Daoy (cell line): ENCODE measurements at regions not wholly inside any gene's neighbourhood (a gene's known extent, or its start where the extent isn't known, plus 50 kb on each side); places are given as distances from the start of the nearest gene placed in this dataset.
A peak's percentile ranks its signal among the peaks of the same experiment; 100 is the strongest.

Experiments
- DNase-seq: peaks from one replicate; pipeline ENCODE4 v3.0.0-alpha.2; 2015; ENCODE audit warnings: low read depth

DNA sequence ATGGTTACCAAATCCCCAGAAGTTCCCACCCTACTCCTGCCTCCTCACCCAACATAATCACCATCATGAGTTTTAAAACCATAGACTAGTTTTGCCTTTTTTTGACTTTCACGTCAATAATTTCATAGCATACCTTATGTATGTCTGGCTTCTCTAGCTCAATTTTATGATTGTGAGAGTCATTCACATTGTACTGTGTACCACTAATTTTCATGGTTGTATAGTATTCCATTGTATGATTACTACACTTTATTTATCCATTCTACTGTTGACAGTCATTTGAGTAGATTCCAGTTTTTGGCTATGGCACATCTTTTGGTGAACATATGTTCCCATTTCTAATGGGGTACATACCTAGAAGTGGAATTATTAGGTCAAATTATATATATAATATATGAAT, 195.3 kb upstream of the TCF21 start:
- no peak for DNase-seq

DNA sequence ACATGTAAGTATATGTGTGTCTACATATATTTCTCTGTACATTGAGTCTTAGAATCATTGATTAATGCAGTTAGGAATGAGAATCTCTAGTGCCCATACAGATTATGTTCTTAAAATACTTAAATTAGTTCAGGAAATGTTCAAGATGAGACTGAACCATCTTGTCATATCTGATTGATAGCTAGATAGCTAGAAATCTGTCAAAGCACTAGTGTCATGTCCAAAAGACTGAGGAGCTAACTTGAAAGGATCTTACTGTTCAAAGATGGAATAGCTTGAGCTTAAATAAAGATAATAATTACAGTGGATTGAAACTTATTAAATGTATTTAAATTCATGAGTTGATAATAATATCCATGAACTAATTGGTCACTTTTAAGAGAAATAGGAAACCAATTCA, 191.7 kb upstream of the TCF21 start:
- no peak for DNase-seq

DNA sequence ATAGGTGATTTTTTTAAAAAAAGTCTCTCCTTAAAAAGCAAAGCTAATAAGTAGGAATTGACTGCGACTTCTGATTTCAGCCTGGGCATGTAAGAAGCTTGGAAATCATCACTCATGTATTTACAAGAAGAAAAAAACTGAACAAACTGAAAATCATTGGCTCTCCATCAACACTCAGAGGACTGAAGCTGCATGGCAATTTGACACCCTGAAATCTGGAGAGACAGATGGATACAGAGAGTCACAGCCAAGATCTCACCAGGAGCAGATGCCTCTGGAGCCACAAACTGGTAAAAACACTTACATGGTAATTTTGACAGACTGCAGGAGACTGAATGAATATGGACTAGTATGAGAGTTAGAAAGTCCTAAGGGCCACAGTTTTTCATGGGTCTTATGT, 191.2 kb upstream of the TCF21 start:
- no peak for DNase-seq

DNA sequence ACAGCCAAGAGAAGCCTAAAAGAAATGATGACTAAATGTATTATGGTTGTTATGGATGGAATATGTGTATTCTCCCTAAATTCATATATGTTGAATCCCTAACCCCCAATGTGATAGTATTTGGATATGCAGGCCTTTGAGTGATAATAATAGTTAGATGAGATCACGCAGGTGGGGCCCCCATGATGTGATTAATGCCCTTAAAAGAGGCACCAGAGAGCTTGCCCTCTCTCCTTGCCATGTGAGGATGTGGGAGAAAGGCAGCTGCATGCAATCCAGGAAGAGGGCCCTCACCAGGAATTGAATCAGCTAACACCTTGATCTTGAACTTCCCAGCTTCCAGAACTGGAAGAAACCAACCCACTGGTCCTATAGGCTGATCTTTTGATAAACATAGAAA, 190.6 kb upstream of the TCF21 start:
- no peak for DNase-seq

DNA sequence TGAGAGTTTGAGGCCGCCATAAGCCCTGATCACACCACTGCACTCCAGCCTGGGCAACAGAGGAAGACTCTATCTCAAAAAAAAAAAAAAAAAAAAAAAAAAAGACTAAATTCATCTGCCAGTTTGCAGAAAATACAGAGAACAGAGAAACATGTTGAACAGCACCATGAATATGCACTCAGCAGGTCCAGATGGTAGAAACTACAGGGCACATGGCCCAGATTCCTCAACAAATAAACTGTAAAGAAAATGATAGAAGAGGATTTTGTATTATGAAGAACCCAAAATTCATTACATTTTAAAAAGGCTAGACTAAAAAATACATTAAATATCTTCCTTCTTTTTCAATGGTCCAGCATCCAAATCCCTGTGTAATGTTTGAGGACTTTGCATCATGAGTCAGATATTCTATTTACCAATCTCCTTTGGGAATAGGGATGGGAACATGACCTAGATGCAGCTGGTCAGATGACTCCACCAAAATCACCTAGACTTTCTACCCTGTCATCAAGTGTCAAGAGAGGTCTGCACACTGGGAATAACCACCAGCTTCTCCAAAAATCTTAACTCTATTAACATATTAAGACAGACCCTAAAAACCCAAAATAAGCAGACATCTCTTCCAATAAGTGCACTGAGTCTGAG, 189.1 kb upstream of the TCF21 start:
- DNase-seq = no peak

DNA sequence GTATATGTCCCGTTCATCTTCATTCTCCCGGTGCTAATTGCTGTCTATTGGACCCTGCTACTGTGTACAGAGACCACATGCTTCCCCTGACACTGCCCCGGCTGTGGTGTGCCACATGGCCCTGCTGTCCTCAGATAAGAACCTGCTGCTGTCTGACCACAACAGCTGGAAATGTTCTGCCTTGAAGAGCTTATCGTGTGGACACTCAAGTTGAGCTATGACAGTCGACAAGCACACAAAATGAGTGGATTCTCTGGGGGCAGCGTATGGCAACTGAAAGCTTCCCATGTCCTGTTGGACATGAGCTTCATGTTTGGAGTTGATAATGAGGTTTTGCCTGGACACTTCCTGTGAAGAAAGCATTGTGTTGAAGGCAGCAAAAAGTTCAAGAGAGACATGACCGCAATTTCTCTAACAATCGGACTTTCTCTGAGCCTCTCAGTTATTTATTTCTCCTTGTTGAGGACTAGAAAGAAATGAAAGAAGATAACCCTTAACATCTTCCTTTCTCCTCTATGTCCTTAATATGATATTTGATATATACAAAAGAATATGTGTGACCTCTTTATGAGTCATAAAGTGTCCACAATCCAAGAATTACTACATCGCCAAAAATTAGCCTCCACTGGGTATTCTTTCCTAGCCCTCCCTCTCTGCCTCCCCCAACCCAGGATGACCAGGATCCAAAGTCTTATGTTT, 187.1 kb upstream of the TCF21 start:
- DNase-seq = no peak

DNA sequence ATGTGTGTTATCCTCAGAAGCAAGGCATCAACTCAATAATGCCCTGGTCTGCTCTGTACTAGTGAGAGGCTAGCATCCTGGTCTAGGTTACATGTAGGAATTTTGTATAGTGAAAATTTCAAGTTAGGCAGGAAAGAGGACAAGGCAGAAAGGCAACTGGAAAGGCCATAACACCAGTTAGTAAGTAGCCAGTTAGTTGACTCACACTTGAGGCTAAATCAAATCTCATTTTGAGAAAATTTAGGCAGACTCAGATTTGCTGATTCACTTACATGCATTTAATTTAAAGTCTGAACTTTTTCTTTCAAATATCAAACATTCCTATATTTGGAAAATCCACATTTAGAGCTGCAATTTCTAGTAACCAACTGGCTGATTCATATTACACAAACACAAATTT, 184.5 kb upstream of the TCF21 start:
- no peak for DNase-seq

DNA sequence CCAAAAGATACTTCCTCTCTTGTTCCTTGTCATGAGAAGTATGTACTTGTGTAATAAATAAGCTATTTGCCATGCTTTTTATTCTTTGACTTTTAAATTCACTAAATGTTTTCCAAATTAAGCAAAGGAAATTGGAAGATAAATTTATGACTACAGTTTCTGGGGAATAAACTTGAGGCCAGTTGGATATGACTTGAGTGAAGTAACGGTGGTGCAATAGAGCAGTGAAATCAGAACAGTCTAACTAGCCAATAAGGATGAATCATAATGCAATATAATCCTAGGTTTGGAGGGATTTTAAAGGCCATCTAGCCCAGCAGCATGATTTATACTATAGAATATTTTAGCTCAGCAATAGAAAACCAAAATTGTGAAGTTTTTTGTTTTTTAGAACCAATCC, 183.8 kb upstream of the TCF21 start:
- DNase-seq = peak; percentile 11

DNA sequence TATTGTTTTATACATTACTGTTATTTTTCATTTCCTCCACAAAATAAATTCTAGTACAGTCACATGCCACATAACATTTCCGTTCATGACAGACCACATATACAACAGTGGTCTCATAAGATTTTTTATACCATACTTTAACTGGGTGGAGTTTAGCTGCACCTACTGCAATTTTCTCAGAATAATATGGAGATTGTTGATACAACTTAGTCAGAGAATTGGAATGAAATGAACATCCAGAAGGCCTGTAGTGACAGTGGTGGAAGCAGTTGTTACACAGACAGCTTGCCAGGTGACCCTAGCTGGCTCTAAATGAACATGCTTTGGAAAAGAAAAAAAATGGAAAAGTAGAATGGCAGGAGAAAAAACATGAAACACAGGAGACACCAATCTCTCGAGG, 183.2 kb upstream of the TCF21 start:
- DNase-seq = peak; percentile 37

DNA sequence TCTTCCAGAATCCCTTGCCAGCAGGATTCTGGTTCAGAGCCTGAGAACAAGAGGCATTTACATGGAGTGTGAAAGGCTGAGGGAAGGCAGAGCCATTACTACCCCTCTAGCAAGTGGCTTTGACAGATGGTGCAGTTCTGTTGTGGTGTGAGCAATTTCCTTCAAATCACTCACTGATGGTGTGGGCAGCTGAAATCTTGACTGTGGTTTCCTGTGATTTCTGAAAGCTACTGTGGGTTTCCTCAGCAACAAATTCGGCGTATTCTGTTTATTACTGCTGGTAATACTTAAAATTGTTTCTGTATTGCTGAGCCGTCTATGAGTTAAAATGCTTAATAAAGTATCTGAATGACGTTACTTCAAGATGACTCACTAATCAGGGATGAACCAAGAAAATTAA, 181.5 kb upstream of the TCF21 start:
- DNase-seq = peak; percentile 86

DNA sequence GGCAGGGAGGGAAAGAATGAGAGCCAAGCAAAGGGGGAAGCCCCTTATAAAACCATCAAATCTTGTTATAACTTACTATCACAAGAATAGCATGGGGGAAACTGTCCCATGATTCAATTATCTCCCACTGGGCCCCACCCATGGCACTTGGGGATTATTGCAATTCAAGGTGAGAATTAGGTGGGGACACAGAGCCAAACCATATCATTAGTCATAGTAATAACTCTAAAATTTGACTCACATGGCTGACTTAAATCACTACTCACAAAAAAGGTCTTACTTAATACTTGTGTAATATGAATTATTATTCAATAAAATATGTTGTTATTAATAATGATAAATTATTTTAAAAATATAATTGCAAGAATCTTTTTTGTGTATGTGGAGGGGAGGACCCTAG, 178.1 kb upstream of the TCF21 start:
- no peak for DNase-seq

DNA sequence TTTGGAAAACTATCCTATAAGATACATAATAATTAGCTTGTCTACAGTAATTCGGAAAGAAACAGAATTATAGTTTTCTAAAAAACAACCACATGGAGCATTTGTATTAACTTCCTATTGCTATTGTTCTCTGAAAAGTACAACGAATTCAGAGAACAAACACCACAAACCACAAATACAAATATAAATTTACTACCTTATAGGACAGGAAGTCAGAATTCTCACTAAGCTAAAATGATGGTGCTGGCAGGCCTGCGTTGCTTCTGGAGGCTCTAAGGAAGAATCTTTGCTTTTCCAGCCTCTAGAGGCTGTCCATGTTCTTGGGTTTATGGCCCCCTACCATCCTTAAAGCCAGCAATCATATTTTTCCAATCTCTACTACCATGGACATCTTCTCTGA, 173.6 kb upstream of the TCF21 start:
- DNase-seq = no peak

DNA sequence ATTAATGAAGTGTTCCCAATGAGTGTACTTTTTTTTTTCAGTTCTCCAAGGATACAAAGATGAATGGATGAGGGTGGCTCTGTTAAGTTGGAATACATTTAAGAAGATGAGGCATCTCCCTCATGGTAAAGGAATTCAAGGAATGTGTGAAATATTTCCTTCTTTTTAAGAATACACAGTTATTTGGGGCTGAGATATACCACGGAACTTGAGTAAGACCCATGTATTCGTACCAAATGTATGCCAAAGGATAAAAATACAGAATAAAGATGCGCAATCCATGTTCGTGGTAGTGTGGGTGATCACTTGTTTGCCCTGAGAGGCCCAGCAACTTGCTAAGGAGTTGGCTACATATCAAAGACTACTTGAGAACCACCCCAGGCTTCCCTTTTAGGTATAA, 164.2 kb upstream of the TCF21 start:
- peak; percentile 6 for DNase-seq

DNA sequence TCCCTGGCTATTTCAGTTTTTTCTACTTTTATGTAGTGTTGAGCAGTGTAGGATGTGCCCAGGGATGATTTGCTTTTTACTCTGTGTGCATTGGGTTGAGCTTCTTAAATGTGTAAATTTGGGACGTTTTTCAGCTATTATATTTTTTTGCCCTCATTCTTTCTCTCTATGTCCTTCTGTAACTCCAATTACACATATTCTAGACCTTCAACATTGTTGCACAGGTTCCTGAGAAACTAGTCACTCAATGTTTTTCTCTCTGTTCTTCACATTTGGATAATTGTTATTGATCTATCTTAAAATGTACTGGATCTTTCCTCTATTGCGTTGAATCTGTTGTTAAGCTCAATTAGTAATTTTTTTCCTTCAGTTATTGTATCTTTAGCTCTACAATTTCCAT, 162.7 kb upstream of the TCF21 start:
- no peak for DNase-seq

DNA sequence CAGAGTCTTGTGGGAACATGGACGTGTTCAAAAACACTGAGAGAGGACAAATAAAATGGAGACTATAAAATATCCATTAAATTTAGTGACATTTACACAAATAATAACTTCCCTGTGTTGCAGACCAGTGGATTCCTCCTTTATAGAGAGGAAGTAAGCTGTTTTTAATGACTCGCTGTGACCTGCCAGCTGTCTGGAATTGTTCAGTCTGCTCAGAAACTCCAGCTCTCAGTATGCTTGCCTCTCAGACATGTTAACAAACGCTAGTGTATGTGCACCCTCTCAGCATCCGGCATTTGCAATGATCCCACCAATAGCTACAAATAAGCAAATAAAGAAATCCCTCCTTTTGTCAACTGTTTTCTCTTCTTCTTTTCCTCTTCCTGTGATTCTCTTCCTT, 158.0 kb upstream of the TCF21 start:
- no peak for DNase-seq

DNA sequence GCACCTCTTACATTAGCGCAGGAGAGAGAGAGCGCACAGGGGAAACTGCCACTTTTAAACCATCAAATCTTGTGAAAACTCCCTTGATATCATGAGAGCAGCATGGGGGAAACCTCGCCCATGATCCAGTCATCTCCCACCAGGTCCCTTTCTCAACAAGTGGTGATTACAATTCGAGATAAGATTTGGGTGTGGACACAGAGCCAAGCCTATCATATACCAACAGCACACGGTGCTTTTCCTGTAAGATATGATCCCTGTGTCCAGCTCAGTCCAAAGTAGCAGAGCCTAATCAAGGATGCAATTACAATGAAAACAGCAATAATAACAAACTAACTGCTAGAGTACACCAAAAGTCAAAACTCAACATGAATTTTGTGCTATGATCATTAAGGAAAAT, 148.7 kb upstream of the TCF21 start:
- DNase-seq = no peak

DNA sequence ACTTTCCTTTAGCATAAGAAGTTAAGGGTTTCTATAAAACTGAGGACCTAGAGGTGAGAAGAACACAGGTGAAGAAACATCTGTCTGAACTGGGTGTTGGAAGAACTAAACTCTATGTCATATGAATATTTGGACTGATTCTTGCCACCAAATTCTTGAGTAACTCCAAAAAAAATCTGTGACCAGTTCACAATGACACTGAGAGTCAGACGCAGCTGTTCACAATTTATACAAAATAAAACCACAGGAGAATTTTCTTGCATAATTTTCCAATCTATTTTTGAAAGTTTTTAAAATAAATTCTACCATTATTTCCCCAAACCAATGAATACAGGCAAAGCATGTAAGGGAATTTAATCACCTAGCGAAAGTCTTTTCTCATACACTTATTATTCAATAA, 148.1 kb upstream of the TCF21 start:
- DNase-seq = no peak

DNA sequence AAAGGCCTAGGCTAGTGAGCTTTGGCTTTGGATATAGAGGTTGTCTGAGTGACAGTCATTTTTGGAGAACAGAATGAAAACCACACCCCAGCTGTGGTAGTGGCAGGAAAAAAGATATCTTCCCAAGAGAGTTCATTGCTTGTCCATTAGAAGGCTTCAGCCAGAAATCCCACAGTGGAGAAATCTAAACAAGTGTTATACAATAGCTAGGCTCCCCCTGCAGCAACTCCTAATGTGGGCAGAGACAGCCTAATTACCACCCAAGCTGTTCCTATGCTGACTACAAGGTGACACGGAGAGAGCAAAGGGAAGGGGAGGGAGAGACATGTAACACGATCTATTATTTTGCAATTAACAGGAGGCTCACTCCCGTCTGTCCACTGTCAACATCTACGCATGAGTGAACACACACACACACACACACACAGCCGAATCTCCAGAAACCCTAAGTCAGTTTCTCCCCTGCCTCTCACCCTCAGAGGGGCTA, 147.5 kb upstream of the TCF21 start:
- peak; percentile 16 for DNase-seq

DNA sequence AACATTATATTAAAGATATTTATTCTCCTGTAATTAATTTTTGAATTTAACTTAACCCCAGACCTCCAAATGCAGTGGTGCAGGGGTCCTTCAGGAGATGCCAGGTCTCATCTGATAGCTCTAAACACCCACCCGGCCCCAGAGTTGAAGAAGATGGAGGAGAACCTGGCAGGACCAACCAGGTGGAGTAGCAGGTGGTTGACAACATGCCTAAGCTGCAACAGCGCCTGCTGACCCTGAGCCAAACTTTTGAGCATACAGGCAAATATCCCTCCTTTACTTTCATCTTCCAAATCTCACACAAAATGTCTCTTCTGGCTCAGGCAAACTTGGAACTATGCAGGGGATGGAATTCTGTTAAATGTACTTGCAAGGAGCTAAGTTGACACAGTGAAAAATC, 145.3 kb upstream of the TCF21 start:
- DNase-seq = no peak

DNA sequence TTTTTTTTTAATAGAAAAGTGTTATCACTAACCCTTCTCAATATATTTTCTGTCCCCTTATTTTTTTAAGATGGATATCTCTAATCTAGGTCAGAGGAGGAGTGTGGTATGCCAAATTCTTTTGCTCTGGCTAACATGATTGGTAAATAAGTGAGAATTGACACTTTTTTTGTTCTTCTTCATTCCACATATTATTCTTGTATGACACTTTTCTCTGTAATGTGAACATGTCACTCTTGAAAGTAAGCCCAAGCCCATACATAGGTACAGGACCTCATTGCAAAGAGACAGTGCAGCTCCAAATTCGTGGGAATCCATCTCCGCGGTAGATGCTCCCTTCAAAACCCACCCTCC, 142.5 kb upstream of the TCF21 start:
- no peak for DNase-seq

DNA sequence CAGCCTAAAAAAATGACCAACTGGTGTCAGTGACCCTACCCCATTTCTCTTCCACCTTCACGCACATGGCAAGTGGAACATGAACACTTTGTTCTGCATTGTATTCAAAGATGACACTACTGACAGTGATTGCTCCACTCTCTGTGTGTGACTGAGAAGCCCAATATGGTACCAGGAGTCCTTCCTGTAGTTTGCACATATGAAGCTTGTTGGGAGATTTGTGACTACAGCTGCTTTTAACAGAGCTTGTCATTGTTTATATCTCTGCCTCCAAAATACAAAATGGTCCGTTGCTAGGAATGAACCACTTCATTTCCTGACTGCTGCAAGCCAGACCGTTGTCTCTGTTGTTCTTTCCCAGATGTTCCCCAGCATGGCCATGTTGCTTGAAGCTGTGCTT, 140.3 kb upstream of the TCF21 start:
- DNase-seq = no peak

DNA sequence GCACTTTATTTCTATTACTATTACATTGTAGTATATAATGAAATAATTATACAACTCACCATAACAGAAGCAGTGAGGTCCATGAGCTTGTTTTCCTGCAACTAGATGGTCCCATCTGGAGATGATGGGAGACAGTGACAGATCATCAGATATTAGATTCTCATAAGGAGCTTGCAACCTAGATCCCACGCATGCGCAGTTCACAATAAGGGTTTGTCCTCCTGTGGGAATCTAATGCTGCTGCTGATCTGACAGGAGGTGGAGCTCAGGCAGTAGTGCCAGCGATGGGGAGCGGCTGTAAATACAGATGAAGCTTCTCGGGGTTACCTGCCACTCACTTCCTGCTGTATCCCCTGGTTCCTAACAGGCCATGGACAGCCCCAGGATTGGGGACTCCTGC, 139.5 kb upstream of the TCF21 start:
- DNase-seq = no peak

DNA sequence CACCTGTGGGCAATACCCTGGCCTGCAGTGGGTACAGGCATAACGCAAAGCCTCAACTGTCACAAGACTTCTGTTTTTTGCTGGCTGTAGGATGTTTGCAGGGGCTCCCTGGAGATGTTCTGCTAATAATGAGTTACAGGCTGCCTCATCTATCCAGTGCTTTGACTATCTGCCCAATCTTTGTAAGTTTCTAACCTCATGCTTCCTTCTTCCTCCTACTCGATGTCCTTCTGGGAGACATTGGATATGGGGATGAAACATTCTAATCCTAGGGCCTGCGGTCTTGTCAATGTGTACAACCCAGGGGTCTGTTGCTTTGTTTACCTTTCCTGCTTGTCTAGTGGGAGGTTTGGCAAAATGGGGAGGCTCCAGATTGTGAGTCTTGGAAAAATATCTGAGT, 136.8 kb upstream of the TCF21 start:
- DNase-seq = no peak

DNA sequence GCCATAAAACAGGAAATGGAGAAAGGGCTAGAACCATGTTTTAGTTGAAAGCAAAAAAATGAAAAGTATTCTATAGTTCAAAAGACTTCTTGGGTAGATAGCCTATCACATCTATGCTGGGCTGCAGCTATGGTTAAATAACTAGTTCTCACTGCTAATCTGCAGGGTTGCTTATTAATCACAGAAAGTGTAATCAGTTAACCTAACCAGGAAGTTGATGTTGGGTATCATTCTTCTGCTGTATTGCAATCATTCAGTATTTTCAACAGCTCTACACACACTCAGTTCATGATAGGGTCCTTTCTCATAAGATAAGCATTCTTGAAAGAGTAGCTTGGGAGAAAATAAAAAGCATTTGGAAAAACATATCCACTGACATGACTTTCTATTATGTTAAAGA, 135.2 kb upstream of the TCF21 start:
- no peak for DNase-seq
